SKM-1 treated with dmso at 0.1 percent for 144 hours (cell line): ENCODE measurements at regions not wholly inside any gene's neighbourhood (a gene's known extent, or its start where the extent isn't known, plus 50 kb on each side); places are given as distances from the start of the nearest gene placed in this dataset.
"Not testable (repeated sequence)": the region's sequence is repeated elsewhere in the genome, so short reads cannot be mapped to it uniquely, and the experiment has no call there.

Experiments
- DNase-seq: peaks from one replicate; lab custom pipeline; 2025; ENCODE audit not compliant: unreplicated experiment; lab: John Stamatoyannopoulos, UW

- DNase-seq: no peak
Measured at GRCh38 chr4:178010596-178010995, 568.4 kb upstream of the AGA start.

- not testable (repeated sequence) for DNase-seq
Measured at GRCh38 chr4:178015046-178015445, 572.8 kb upstream of the AGA start.

GRCh38 chr4:178026999-178027398 lies 584.8 kb upstream of the AGA start:
- no peak for DNase-seq

GRCh38 chr4:178027796-178028195 lies 585.6 kb upstream of the AGA start:
- no peak for DNase-seq

- no peak for DNase-seq
Measured at GRCh38 chr4:178028481-178028880, 586.2 kb upstream of the AGA start.

GRCh38 chr4:178037459-178038214 lies 595.4 kb upstream of the AGA start:
- no peak for DNase-seq

GRCh38 chr4:178056996-178057395 lies 614.8 kb upstream of the AGA start:
- DNase-seq: no peak

- DNase-seq: no peak
Measured at GRCh38 chr4:178063568-178063967, 621.3 kb upstream of the AGA start.

- DNase-seq: no peak
Measured at GRCh38 chr4:178066338-178066941, 624.2 kb upstream of the AGA start.

GRCh38 chr4:178068136-178068535 lies 625.9 kb upstream of the AGA start:
- no peak for DNase-seq

GRCh38 chr4:178070163-178070562 lies 627.9 kb upstream of the AGA start:
- no peak for DNase-seq

GRCh38 chr4:178080312-178080711 lies 638.1 kb upstream of the AGA start:
- DNase-seq: no peak

GRCh38 chr4:178081176-178081575 lies 638.9 kb upstream of the AGA start:
- DNase-seq: no peak

- no peak for DNase-seq
Measured at GRCh38 chr4:178081896-178082295, 639.7 kb upstream of the AGA start.

- DNase-seq: no peak
Measured at GRCh38 chr4:178082906-178083305, 640.7 kb upstream of the AGA start.

GRCh38 chr4:178083968-178084367 lies 641.7 kb upstream of the AGA start:
- DNase-seq: no peak

- no peak for DNase-seq
Measured at GRCh38 chr4:178086320-178086719, 644.1 kb upstream of the AGA start.

GRCh38 chr4:178090640-178091411 lies 648.6 kb upstream of the AGA start:
- no peak for DNase-seq

GRCh38 chr4:178102139-178102538 lies 659.9 kb upstream of the AGA start:
- DNase-seq: no peak

- DNase-seq: no peak
Measured at GRCh38 chr4:178105242-178105641, 663.0 kb upstream of the AGA start.

GRCh38 chr4:178136736-178137345 lies 694.6 kb upstream of the AGA start:
- no peak for DNase-seq
